ENCODE measurements at regions not wholly inside any gene's neighbourhood (a gene's known extent, or its start where the extent isn't known, plus 50 kb on each side); places are given as distances from the start of the nearest gene placed in this dataset.
A peak's percentile ranks its signal among the peaks of the same experiment; 100 is the strongest.
"Not testable (repeated sequence)": the region's sequence is repeated elsewhere in the genome, so short reads cannot be mapped to it uniquely, and the experiment has no call there.

GRCh38 chr1:88528792-88529191, 155.3 kb upstream of the PKN2 start:
- DNase-seq (ENCODE audit: low read depth) = no peak

GRCh38 chr1:88529581-88529980, 154.5 kb upstream of the PKN2 start:
- DNase-seq (ENCODE audit: low read depth) = no peak

- DNase-seq (ENCODE audit: low read depth) = no peak
Measured at GRCh38 chr1:88530246-88530645, 153.8 kb upstream of the PKN2 start.

- no peak for DNase-seq (ENCODE audit: low read depth)
Measured at GRCh38 chr1:88537787-88538186, 146.3 kb upstream of the PKN2 start.

GRCh38 chr1:88538222-88538899, 145.7 kb upstream of the PKN2 start:
- DNase-seq (ENCODE audit: low read depth) = no peak

- no peak for DNase-seq (ENCODE audit: low read depth)
Measured at GRCh38 chr1:88540255-88540654, 143.8 kb upstream of the PKN2 start.

- DNase-seq (ENCODE audit: low read depth) = no peak
Measured at GRCh38 chr1:88541596-88541995, 142.5 kb upstream of the PKN2 start.

GRCh38 chr1:88544195-88544594, 139.9 kb upstream of the PKN2 start:
- no peak for DNase-seq (ENCODE audit: low read depth)

- no peak for DNase-seq (ENCODE audit: low read depth)
Measured at GRCh38 chr1:88549536-88549935, 134.5 kb upstream of the PKN2 start.

- no peak for DNase-seq (ENCODE audit: low read depth)
Measured at GRCh38 chr1:88552226-88552625, 131.8 kb upstream of the PKN2 start.

- DNase-seq (ENCODE audit: low read depth) = no peak
Measured at GRCh38 chr1:88557014-88557413, 127.1 kb upstream of the PKN2 start.

GRCh38 chr1:88560621-88561020, 123.5 kb upstream of the PKN2 start:
- no peak for DNase-seq (ENCODE audit: low read depth)

- no peak for DNase-seq (ENCODE audit: low read depth)
Measured at GRCh38 chr1:88562991-88563390, 121.1 kb upstream of the PKN2 start.

GRCh38 chr1:88566615-88567387, 117.3 kb upstream of the PKN2 start:
- no peak for DNase-seq (ENCODE audit: low read depth)

- no peak for DNase-seq (ENCODE audit: low read depth)
Measured at GRCh38 chr1:88571506-88571905, 112.6 kb upstream of the PKN2 start.

- DNase-seq (ENCODE audit: low read depth) = no peak
Measured at GRCh38 chr1:88579598-88579997, 104.5 kb upstream of the PKN2 start.

GRCh38 chr1:88581703-88582102, 102.4 kb upstream of the PKN2 start:
- DNase-seq (ENCODE audit: low read depth) = no peak

- DNase-seq (ENCODE audit: low read depth) = no peak
Measured at GRCh38 chr1:88593358-88593757, 90.7 kb upstream of the PKN2 start.

GRCh38 chr1:88595355-88596002, 88.6 kb upstream of the PKN2 start:
- DNase-seq (ENCODE audit: low read depth) = peak; percentile 23

GRCh38 chr1:88597973-88598372, 86.1 kb upstream of the PKN2 start:
- DNase-seq (ENCODE audit: low read depth) = not testable (repeated sequence)

- DNase-seq (ENCODE audit: low read depth) = peak; percentile 36
Measured at GRCh38 chr1:88608139-88608943, 75.7 kb upstream of the PKN2 start.

GRCh38 chr1:88609051-88609450, 75.0 kb upstream of the PKN2 start:
- DNase-seq (ENCODE audit: low read depth) = no peak
